ENCODE measurements at regions not wholly inside any gene's neighbourhood (a gene's known extent, or its start where the extent isn't known, plus 50 kb on each side); places are given as distances from the start of the nearest gene placed in this dataset.

- no peak for TF ChIP-seq MITF (IDR thresholded peaks at IDR 0.05)
Observed at GRCh38 chr5:142438573-142438972, 113.8 kb upstream of the SPRY4 start (continued).

- ChIA-PET CTCF (ENCODE audit: low intra/inter-chr PET ratio) (no interaction called here), POLR2A (interaction anchor here (1.5 kb wide), 1 partner anchor 15 kb away, joined by 3 read pairs; no protein-coding TSS in a partner anchor)
- WGBS (ENCODE audit: insufficient coverage, low coverage, missing lambda C conversion rate) = 33% methylated on average over 4 of the region's 4 CpGs
- Histone ChIP-seq H3K4me3 (no peak overlapping the region), H3K27ac (ENCODE audit: extremely low read depth, low read depth, low read length) (no peak overlapping the region), H2AFZ (ENCODE audit: low read depth, low read length) (no peak overlapping the region), H3K4me2 (ENCODE audit: insufficient read depth, low read length) (no peak overlapping the region), H3K9ac (ENCODE audit: insufficient read depth in 1 of 2, low read depth in 2 of 2, low read length in 2 of 2) (no peak overlapping the region), H3K9me3 (replicated peaks; ENCODE audit: control insufficient read depth, insufficient read depth, low read depth, low read length) (no peaks in the 10 kb centered on the region), H3K4me1 (replicated peaks in 1 of 2; ENCODE audit: control insufficient read depth in 2 of 2, insufficient read depth in 2 of 2, low read length in 2 of 2) (peaks cover 1 to 4% of the 10 kb centered on the region in 2 experiments), H3K79me2 (ENCODE audit: control insufficient read depth, insufficient read depth, low read length) (no peaks in the 10 kb centered on the region), H3K9me1 (ENCODE audit: control insufficient read depth, insufficient read depth, low read length) (no peaks in the 10 kb centered on the region), H3K36me3 (ENCODE audit: control insufficient read depth, insufficient read depth, low read length) (no peaks in the 10 kb centered on the region), H4K20me1 (replicated peaks; ENCODE audit: control insufficient read depth, insufficient read depth, low read length) (no peaks in the 10 kb centered on the region), H3K27me3 (ENCODE audit: control insufficient read depth in 2 of 2, insufficient read depth in 2 of 2, low read length in 2 of 2) (peaks cover 0 to 13% of the 10 kb centered on the region in 2 experiments; a peak in 2 of 5 replicates)
- FAIRE-seq (no peak), ATAC-seq (no peak), DNase-seq (ENCODE audit: extremely low read depth in 1 of 4, low spot score in 3 of 4) (no peak)
- intact Hi-C loops (cut with micrococcal nuclease) (no loop called here), in situ Hi-C loops (cut with MboI) (no loop called here)
- no TSS peak for BruUV-seq (replicated peaks)
- no peak for TF ChIP-seq CHD1 (IDR thresholded peaks at IDR 0.05; ENCODE audit: low read length)
- TF ChIP-seq AFF4 (CRISPR knock-in tag; IDR thresholded peaks at IDR 0.05) = no peak
- TF ChIP-seq ETV6 (IDR thresholded peaks at IDR 0.05; ENCODE audit: borderline replicate concordance in 1 of 2, low read depth in 2 of 2, low read length in 1 of 2) = no peak
- no peak for TF ChIP-seq ETV6 (CRISPR knock-in tag; IDR thresholded peaks at IDR 0.05; ENCODE audit: borderline replicate concordance)
- no peak for TF ChIP-seq RBM22 (IDR thresholded peaks at IDR 0.05; ENCODE audit: low read depth, low read length, poor library complexity, severe bottlenecking)
- no peak for TF ChIP-seq ZBTB8A (IDR thresholded peaks at IDR 0.05; ENCODE audit: partially characterized antibody)
- TF ChIP-seq HES1 (IDR thresholded peaks at IDR 0.05; ENCODE audit: low read depth) = no peak
- no peak for TF ChIP-seq CAMTA2 (CRISPR knock-in tag; conservative IDR thresholded peaks at IDR 0.05)
- no peak for TF ChIP-seq ZNF217 (CRISPR knock-in tag; IDR thresholded peaks at IDR 0.05)
- TF ChIP-seq TOE1 (IDR thresholded peaks at IDR 0.05; ENCODE audit: borderline replicate concordance) = no peak
- no peak for TF ChIP-seq TOE1 (CRISPR knock-in tag; IDR thresholded peaks at IDR 0.05; ENCODE audit: borderline replicate concordance, low read depth)
- no peak for TF ChIP-seq NCOA6 (IDR thresholded peaks at IDR 0.05)
- TF ChIP-seq NFATC3 (IDR thresholded peaks at IDR 0.05) = no peak
- no peak for TF ChIP-seq IRF1 (CRISPR knock-in tag; IDR thresholded peaks at IDR 0.05; ENCODE audit: borderline replicate concordance)
- TF ChIP-seq ZNF57 (CRISPR knock-in tag; IDR thresholded peaks at IDR 0.05) = no peak
Observed at GRCh38 chr5:142437563-142437962, 112.7 kb upstream of the SPRY4 start.

Measured in K562 (cell line).